ENCODE measurements at regions not wholly inside any gene's neighbourhood (a gene's known extent, or its start where the extent isn't known, plus 50 kb on each side); places are given as distances from the start of the nearest gene placed in this dataset.

GRCh38 chr4:119825696-119826095 is 197.1 kb upstream of the PDE5A start:
- no peak for DNase-seq (ENCODE audit: low read depth)

- no peak for DNase-seq (ENCODE audit: low read depth)
These were observed 195.3 kb upstream of the PDE5A start for GRCh38 chr4:119823891-119824290.

- DNase-seq (ENCODE audit: low read depth) = no peak
These were observed 194.4 kb upstream of the PDE5A start for GRCh38 chr4:119823045-119823444.

GRCh38 chr4:119816473-119816872 is 187.9 kb upstream of the PDE5A start:
- no peak for DNase-seq (ENCODE audit: low read depth)

GRCh38 chr4:119810001-119810400 is 181.4 kb upstream of the PDE5A start:
- DNase-seq (ENCODE audit: low read depth) = no peak

GRCh38 chr4:119804404-119804803 is 175.8 kb upstream of the PDE5A start:
- DNase-seq (ENCODE audit: low read depth) = no peak

GRCh38 chr4:119797238-119797894 is 168.8 kb upstream of the PDE5A start:
- no peak for DNase-seq (ENCODE audit: low read depth)

- DNase-seq (ENCODE audit: low read depth) = no peak
These were observed 167.5 kb upstream of the PDE5A start for GRCh38 chr4:119795986-119796578.

- DNase-seq (ENCODE audit: low read depth) = no peak
These were observed 166.1 kb upstream of the PDE5A start for GRCh38 chr4:119794681-119795080.

GRCh38 chr4:119794113-119794512 is 165.5 kb upstream of the PDE5A start:
- DNase-seq (ENCODE audit: low read depth) = no peak

- no peak for DNase-seq (ENCODE audit: low read depth)
These were observed 160.0 kb upstream of the PDE5A start for GRCh38 chr4:119788349-119789266.

- peak; percentile 10 for DNase-seq (ENCODE audit: low read depth)
These were observed 157.4 kb upstream of the PDE5A start for GRCh38 chr4:119785963-119786362.

- DNase-seq (ENCODE audit: low read depth) = no peak
These were observed 154.8 kb upstream of the PDE5A start for GRCh38 chr4:119783189-119783983.

GRCh38 chr4:119781044-119781443 is 152.4 kb upstream of the PDE5A start:
- no peak for DNase-seq (ENCODE audit: low read depth)

GRCh38 chr4:119774840-119775239 is 146.2 kb upstream of the PDE5A start:
- DNase-seq (ENCODE audit: low read depth) = no peak

- DNase-seq (ENCODE audit: low read depth) = no peak
These were observed 137.3 kb upstream of the PDE5A start for GRCh38 chr4:119765951-119766350.

GRCh38 chr4:119765469-119765868 is 136.9 kb upstream of the PDE5A start:
- DNase-seq (ENCODE audit: low read depth) = no peak

GRCh38 chr4:119763386-119763785 is 134.8 kb upstream of the PDE5A start:
- no peak for DNase-seq (ENCODE audit: low read depth)

- DNase-seq (ENCODE audit: low read depth) = no peak
These were observed 127.0 kb upstream of the PDE5A start for GRCh38 chr4:119755599-119755998.

GRCh38 chr4:119752936-119753335 is 124.3 kb upstream of the PDE5A start:
- DNase-seq (ENCODE audit: low read depth) = no peak

GRCh38 chr4:119750771-119751170 is 122.2 kb upstream of the PDE5A start:
- no peak for DNase-seq (ENCODE audit: low read depth)

GRCh38 chr4:119750048-119750447 is 121.4 kb upstream of the PDE5A start:
- no peak for DNase-seq (ENCODE audit: low read depth)
